Calu3 (cell line): ENCODE measurements at regions not wholly inside any gene's neighbourhood (a gene's known extent, or its start where the extent isn't known, plus 50 kb on each side); places are given as distances from the start of the nearest gene placed in this dataset.

Source experiments
- BruUV-seq: library from RNA; stranded (reverse); fragments of 400-500 nt; replicated peaks from 2 replicates; lab custom pipeline; 2021; lab: Mats Ljungman, UMichigan
- CTCF ChIA-PET: fragments of 300-600 bp; sonication (Branson Sonifier 250); formaldehyde crosslinking; loops from one replicate; lab custom pipeline; 2022; ENCODE audit warnings: antibody characterized with exemption; lab: Charles Lee
- DNase-seq: peaks from one replicate; pipeline ENCODE4 v3.0.0; 2022
- H3K27ac Mint-ChIP-seq: one replicate; pipeline ENCODE4 v1.8.0; 2022; ENCODE audit warnings: mixed read lengths; ENCODE audit not compliant: unreplicated experiment
- H3K27me3 Mint-ChIP-seq: one replicate; pipeline ENCODE4 v1.8.0; 2022; ENCODE audit warnings: mixed read lengths; ENCODE audit not compliant: unreplicated experiment
- H3K36me3 Mint-ChIP-seq: one replicate; pipeline ENCODE4 v1.8.0; 2022; ENCODE audit warnings: mild to moderate bottlenecking, moderate library complexity, mixed read lengths; ENCODE audit not compliant: insufficient read depth, unreplicated experiment
- H3K4me1 Mint-ChIP-seq: one replicate; pipeline ENCODE4 v1.8.0; 2022; ENCODE audit warnings: mild to moderate bottlenecking, low read depth, mixed read lengths; ENCODE audit not compliant: unreplicated experiment
- H3K4me3 Mint-ChIP-seq: one replicate; pipeline ENCODE4 v1.8.0; 2022; ENCODE audit warnings: mild to moderate bottlenecking, low read depth, moderate library complexity, mixed read lengths; ENCODE audit not compliant: unreplicated experiment
- H3K9me3 Mint-ChIP-seq: one replicate; pipeline ENCODE4 v1.8.0; 2022; ENCODE audit warnings: low read depth, mixed read lengths; ENCODE audit not compliant: unreplicated experiment
- CTCF ChIP-seq: fragments of 200-600 bp; IDR thresholded peaks from one replicate; pipeline ENCODE4 v1.8.0; 2022; ENCODE audit warnings: antibody characterized with exemption; ENCODE audit not compliant: unreplicated experiment
- intact Hi-C: fragments of 100-400 bp; cut with micrococcal nuclease; formaldehyde crosslinking; loops from one replicate; pipeline ENCODE4 v1.10.0; 2022; ENCODE audit not compliant: unreplicated experiment

- no peak for TF ChIP-seq CTCF
- Mint-ChIP-seq H3K9me3 (peaks cover 7% of the 10 kb centered on the region), H3K4me3 (no peak overlapping the region), H3K36me3 (no peaks in the 10 kb centered on the region), H3K27me3 (no peaks in the 10 kb centered on the region), H3K27ac (no peak overlapping the region), H3K4me1 (peaks cover 11% of the 10 kb centered on the region)
- BruUV-seq = no TSS peak
- CTCF ChIA-PET = no interaction called here
- no peak for DNase-seq
- intact Hi-C loops = no loop called here
These were observed 88.4 kb upstream of the CD44 start for GRCh38 chr11:35050541-35050995.

GRCh38 chr11:35056391-35057093, 82.4 kb upstream of the CD44 start:
- H3K27me3 Mint-ChIP-seq = no peaks in the 10 kb centered on the region
- intact Hi-C loops = no loop called here
- no peak overlapping the region for H3K27ac Mint-ChIP-seq
- peaks cover 7% of the 10 kb centered on the region for H3K9me3 Mint-ChIP-seq
- no peak for DNase-seq
- BruUV-seq = no TSS peak
- H3K4me3 Mint-ChIP-seq = no peak overlapping the region
- no peaks in the 10 kb centered on the region for H3K4me1 Mint-ChIP-seq
- CTCF ChIA-PET = no interaction called here
- no peaks in the 10 kb centered on the region for H3K36me3 Mint-ChIP-seq
- no peak for TF ChIP-seq CTCF

GRCh38 chr11:35057926-35058668, 80.9 kb upstream of the CD44 start:
- DNase-seq = no peak
- no peaks in the 10 kb centered on the region for H3K4me1 Mint-ChIP-seq
- intact Hi-C loops = no loop called here
- BruUV-seq = no TSS peak
- no peak overlapping the region for H3K4me3 Mint-ChIP-seq
- no peak overlapping the region for H3K27ac Mint-ChIP-seq
- no peaks in the 10 kb centered on the region for H3K36me3 Mint-ChIP-seq
- H3K27me3 Mint-ChIP-seq = no peaks in the 10 kb centered on the region
- TF ChIP-seq CTCF = no peak
- CTCF ChIA-PET = no interaction called here
- peaks cover 3% of the 10 kb centered on the region for H3K9me3 Mint-ChIP-seq

- H3K27ac Mint-ChIP-seq = no peak overlapping the region
- DNase-seq = no peak
- peaks cover 3% of the 10 kb centered on the region for H3K9me3 Mint-ChIP-seq
- no peak for TF ChIP-seq CTCF
- H3K4me1 Mint-ChIP-seq = no peaks in the 10 kb centered on the region
- CTCF ChIA-PET = no interaction called here
- BruUV-seq = no TSS peak
- no peaks in the 10 kb centered on the region for H3K27me3 Mint-ChIP-seq
- H3K36me3 Mint-ChIP-seq = no peaks in the 10 kb centered on the region
- no peak overlapping the region for H3K4me3 Mint-ChIP-seq
- intact Hi-C loops = no loop called here
These were observed 80.1 kb upstream of the CD44 start for GRCh38 chr11:35058669-35059434.
